ENCODE measurements at regions not wholly inside any gene's neighbourhood (a gene's known extent, or its start where the extent isn't known, plus 50 kb on each side); places are given as distances from the start of the nearest gene placed in this dataset.

GRCh38 chr3:514192-514591, 317.6 kb downstream of the CHL1 start:
- H3K4me1 Mint-ChIP-seq (ENCODE audit: unreplicated experiment) = no peaks in the 10 kb centered on the region
- TF ChIP-seq CTCF (IDR thresholded peaks at IDR 0.05; ENCODE audit: unreplicated experiment) = no peak
- no peak overlapping the region for H3K4me3 Mint-ChIP-seq (ENCODE audit: unreplicated experiment)
- H3K9me3 Mint-ChIP-seq (ENCODE audit: unreplicated experiment) = peaks cover 15% of the 10 kb centered on the region
- H3K27me3 Mint-ChIP-seq (ENCODE audit: unreplicated experiment) = peaks cover 5% of the 10 kb centered on the region
- no peak overlapping the region for H3K27ac Mint-ChIP-seq (ENCODE audit: unreplicated experiment)
- DNase-seq (ENCODE audit: low spot score) = no peak
- H3K36me3 Mint-ChIP-seq (ENCODE audit: low read depth, unreplicated experiment) = no peaks in the 10 kb centered on the region

GRCh38 chr3:519026-519425, 322.5 kb downstream of the CHL1 start:
- TF ChIP-seq CTCF (IDR thresholded peaks at IDR 0.05; ENCODE audit: unreplicated experiment) = no peak
- Mint-ChIP-seq H3K9me3 (ENCODE audit: unreplicated experiment) (peaks cover 9% of the 10 kb centered on the region), H3K4me3 (ENCODE audit: unreplicated experiment) (no peak overlapping the region), H3K27ac (ENCODE audit: unreplicated experiment) (no peak overlapping the region), H3K27me3 (ENCODE audit: unreplicated experiment) (peaks cover 3% of the 10 kb centered on the region), H3K4me1 (ENCODE audit: unreplicated experiment) (no peaks in the 10 kb centered on the region), H3K36me3 (ENCODE audit: low read depth, unreplicated experiment) (no peaks in the 10 kb centered on the region)
- DNase-seq (ENCODE audit: low spot score) = no peak

GRCh38 chr3:522888-523287, 326.3 kb downstream of the CHL1 start:
- peaks cover 3% of the 10 kb centered on the region for H3K27me3 Mint-ChIP-seq (ENCODE audit: unreplicated experiment)
- TF ChIP-seq CTCF (IDR thresholded peaks at IDR 0.05; ENCODE audit: unreplicated experiment) = no peak
- no peak for DNase-seq (ENCODE audit: low spot score)
- H3K27ac Mint-ChIP-seq (ENCODE audit: unreplicated experiment) = no peak overlapping the region
- H3K4me1 Mint-ChIP-seq (ENCODE audit: unreplicated experiment) = no peaks in the 10 kb centered on the region
- H3K4me3 Mint-ChIP-seq (ENCODE audit: unreplicated experiment) = no peak overlapping the region
- no peaks in the 10 kb centered on the region for H3K36me3 Mint-ChIP-seq (ENCODE audit: low read depth, unreplicated experiment)
- peaks cover 14% of the 10 kb centered on the region for H3K9me3 Mint-ChIP-seq (ENCODE audit: unreplicated experiment)

GRCh38 chr3:525415-525814, 328.9 kb downstream of the CHL1 start:
- Mint-ChIP-seq H3K27ac (ENCODE audit: unreplicated experiment) (no peak overlapping the region), H3K27me3 (ENCODE audit: unreplicated experiment) (peaks cover under 1% of the 10 kb centered on the region), H3K4me3 (ENCODE audit: unreplicated experiment) (no peak overlapping the region), H3K9me3 (ENCODE audit: unreplicated experiment) (peaks cover 18% of the 10 kb centered on the region), H3K4me1 (ENCODE audit: unreplicated experiment) (no peaks in the 10 kb centered on the region), H3K36me3 (ENCODE audit: low read depth, unreplicated experiment) (no peaks in the 10 kb centered on the region)
- DNase-seq (ENCODE audit: low spot score) = no peak
- no peak for TF ChIP-seq CTCF (IDR thresholded peaks at IDR 0.05; ENCODE audit: unreplicated experiment)

- TF ChIP-seq CTCF (IDR thresholded peaks at IDR 0.05; ENCODE audit: unreplicated experiment) = no peak
- Mint-ChIP-seq H3K9me3 (ENCODE audit: unreplicated experiment) (peaks cover 24% of the 10 kb centered on the region), H3K4me3 (ENCODE audit: unreplicated experiment) (no peak overlapping the region), H3K27me3 (ENCODE audit: unreplicated experiment) (peaks cover 2% of the 10 kb centered on the region), H3K36me3 (ENCODE audit: low read depth, unreplicated experiment) (peaks cover 3% of the 10 kb centered on the region), H3K4me1 (ENCODE audit: unreplicated experiment) (no peaks in the 10 kb centered on the region), H3K27ac (ENCODE audit: unreplicated experiment) (no peak overlapping the region)
- DNase-seq (ENCODE audit: low spot score) = no peak
Observed at GRCh38 chr3:535566-536416, 339.2 kb downstream of the CHL1 start.

Data from endothelial cell (in vitro differentiated cells).